GM12878 (cell line): ENCODE measurements at regions not wholly inside any gene's neighbourhood (a gene's known extent, or its start where the extent isn't known, plus 50 kb on each side); places are given as distances from the start of the nearest gene placed in this dataset.

ENCODE experiments used
- ATAC-seq: fragments of 200-7000 bp; cut with Tn5 transposase; 3 replicates; pipeline ENCODE4 v1.9.1; 2020; ENCODE audit warnings: mild to moderate bottlenecking, moderate library complexity
- BruUV-seq: library from RNA; stranded (reverse); fragments of 400-500 nt; replicated peaks from 2 replicates; lab custom pipeline; 2021; lab: Mats Ljungman, UMichigan
- CTCF ChIA-PET: fragments of 300-600 bp; sonication (Branson Sonifier 250); formaldehyde crosslinking; extraction: SDS; loops from one replicate; lab custom pipeline; 2021; ENCODE audit warnings: inconsistent platforms; lab: Yijun Ruan, JAX
- POLR2A ChIA-PET: fragments of 350-600 bp; formaldehyde crosslinking; extraction: SDS; loops from one replicate; lab custom pipeline; 2021; ENCODE audit warnings: inconsistent platforms; lab: Charles Lee
- RAD21 ChIA-PET: fragments of 300-600 bp; sonication (Branson Sonifier 250); formaldehyde crosslinking; loops from one replicate; lab custom pipeline; 2023; ENCODE audit warnings: antibody characterized with exemption; ENCODE audit not compliant: unreplicated experiment; lab: Charles Lee
- SMC1A ChIA-PET: fragments of 300-600 bp; sonication (Branson Sonifier 250); formaldehyde crosslinking; loops from one replicate; lab custom pipeline; 2023; ENCODE audit not compliant: unreplicated experiment, uncharacterized antibody; lab: Charles Lee
- DNase-seq: peaks from one replicate; pipeline ENCODE4 v3.0.0-alpha.2; 2011; ENCODE audit warnings: low read depth, low spot score
- FAIRE-seq: peaks from 3 replicates; lab custom pipeline; 2011; peaks lifted over from hg19 to GRCh38; lab: Jason Lieb, UNC
- H2AFZ ChIP-seq: 2 replicates; pipeline ENCODE4 v1.6.0; 2011; ENCODE audit warnings: low read depth, low read length, control low read depth; ENCODE audit not compliant: control insufficient read depth
- H3K27ac ChIP-seq: 2 replicates; pipeline ENCODE4 v1.5.1; 2011; ENCODE audit warnings: control low read depth; ENCODE audit not compliant: control insufficient read depth, insufficient read depth
- H3K27me3 ChIP-seq, 2 experiments: replicated peaks in 1 of 2; 2 replicates each; pipeline versions ENCODE4 v1.6.0 to v1.6.1; 2011; ENCODE audit warnings: low read length in 1 of 2; ENCODE audit not compliant: control insufficient read depth in 2 of 2, insufficient read depth in 2 of 2
- H3K36me3 ChIP-seq, 2 experiments: 2 replicates each; pipeline ENCODE4 v1.5.1; 2011; ENCODE audit warnings: low read length in 1 of 2; ENCODE audit not compliant: control insufficient read depth in 2 of 2, insufficient read depth in 2 of 2
- H3K4me1 ChIP-seq: 2 replicates; pipeline ENCODE4 v1.6.1; 2011; ENCODE audit warnings: mild to moderate bottlenecking, low read length, moderate library complexity, mixed read lengths; ENCODE audit not compliant: control insufficient read depth, insufficient read depth
- H3K4me2 ChIP-seq: 2 replicates; pipeline ENCODE4 v1.6.0; 2011; ENCODE audit warnings: control low read depth; ENCODE audit not compliant: control insufficient read depth, insufficient read depth
- H3K4me3 ChIP-seq: fragments of 200-600 bp; sonication (generic); 2 replicates; pipeline ENCODE4 v1.5.1; 2016
- H3K79me2 ChIP-seq: 2 replicates; pipeline ENCODE4 v1.6.0; 2011; ENCODE audit warnings: low read length; ENCODE audit not compliant: control insufficient read depth, insufficient read depth
- H3K9ac ChIP-seq: 2 replicates; pipeline ENCODE4 v1.8.0; 2011; ENCODE audit warnings: low read length, control low read depth, mixed read lengths; ENCODE audit not compliant: control insufficient read depth, insufficient read depth
- H3K9me3 ChIP-seq: replicated peaks from 3 replicates; pipeline ENCODE4 v1.5.1; 2011; ENCODE audit warnings: mild to moderate bottlenecking, low read length; ENCODE audit not compliant: control insufficient read depth, insufficient read depth
- H4K20me1 ChIP-seq: 2 replicates; pipeline ENCODE4 v1.6.0; 2011; ENCODE audit not compliant: control insufficient read depth, insufficient read depth
- CTCF ChIP-seq, 3 experiments: IDR thresholded peaks in 2 of 3; conservative IDR thresholded peaks in 1 of 3; 2 replicates each; pipeline ENCODE4 v1.5.1; 2011; ENCODE audit warnings: low read depth in 3 of 3, low read length in 3 of 3, mild to moderate bottlenecking in 3 of 3, control low read depth in 2 of 3, moderate library complexity in 2 of 3, inconsistent platforms in 1 of 3, mixed read lengths in 1 of 3; ENCODE audit not compliant: control insufficient read depth in 2 of 3, insufficient read depth in 1 of 3; ENCODE audit errors: extremely low read depth in 1 of 3
- GATAD2B ChIP-seq: fragments of 450-650 bp; conservative IDR thresholded peaks from 2 replicates; pipeline ENCODE4 v1.6.1; 2017; ENCODE audit warnings: low read depth, mild to moderate bottlenecking, moderate library complexity
- JUNB ChIP-seq: IDR thresholded peaks from 2 replicates; pipeline ENCODE4 v1.6.1; 2016; ENCODE audit warnings: antibody characterized with exemption, mild to moderate bottlenecking
- RAD21 ChIP-seq: IDR thresholded peaks from 2 replicates; pipeline ENCODE4 v1.6.1; 2011; ENCODE audit warnings: mild to moderate bottlenecking, low read depth, low read length, moderate library complexity; ENCODE audit not compliant: insufficient read depth
- RELB ChIP-seq: fragments of 450-650 bp; IDR thresholded peaks from 2 replicates; pipeline ENCODE4 v1.6.1; 2017; ENCODE audit warnings: low read depth, mild to moderate bottlenecking, moderate library complexity
- SPI1 ChIP-seq: IDR thresholded peaks from 2 replicates; pipeline ENCODE4 v1.6.1; 2011; ENCODE audit warnings: low read depth, mild to moderate bottlenecking, low read length, moderate library complexity, borderline replicate concordance; ENCODE audit not compliant: insufficient read depth
- whole genome bisulfite sequencing: methylation state at CpG from one replicate; pipeline ENCODE4 v1.1.6; 2016; ENCODE audit warnings: low lambda C conversion rate; ENCODE audit not compliant: insufficient replicate concordance, insufficient coverage; ENCODE audit errors: missing lambda C conversion rate; 5-methylcytosine and 5-hydroxymethylcytosine counted together
- in situ Hi-C: fragments of 300-500 bp; cut with MboI; formaldehyde crosslinking; loops from 9 replicates; pipeline ENCODE4 v1.14.3; 2018; ENCODE audit warnings: mixed read lengths
- intact Hi-C: fragments of 100-400 bp; cut with micrococcal nuclease; formaldehyde crosslinking; loops from one replicate; pipeline ENCODE4 v1.14.2; 2022; ENCODE audit not compliant: unreplicated experiment

- Histone ChIP-seq H2AFZ (no peak overlapping the region), H3K4me3 (no peak overlapping the region), H3K4me2 (no peak overlapping the region), H3K27ac (no peak overlapping the region), H3K9me3 (no peaks in the 10 kb centered on the region), H3K36me3 (no peaks in the 10 kb centered on the region), H3K4me1 (no peaks in the 10 kb centered on the region), H3K27me3 (no peaks in the 10 kb centered on the region; a peak in 1 of 4 replicates), H4K20me1 (no peaks in the 10 kb centered on the region), H3K9ac (no peak overlapping the region), H3K79me2 (no peaks in the 10 kb centered on the region)
- no peak for FAIRE-seq
- ChIA-PET POLR2A (no interaction called here), CTCF (no interaction called here), SMC1A (no interaction called here), RAD21 (no interaction called here)
- DNase-seq, result no peak
- ATAC-seq, result peak; percentile 49
- no TSS peak for BruUV-seq
- intact Hi-C loops (no loop called here), in situ Hi-C loops (no loop called here)
- WGBS, result 4% methylated on average over 8 of the region's 8 CpGs
- TF ChIP-seq SPI1, result no peak
- no peak for TF ChIP-seq RELB
- TF ChIP-seq JUNB, result peak; percentile 41; the same call in 1 of the 2 replicates
Observed at GRCh38 chr15:101579631-101580163, 72.5 kb downstream of the TM2D3 start.

- CTCF ChIA-PET, result interaction anchor here (0.7 kb wide), 1 partner anchor 121 kb away, joined by 3 read pairs; no protein-coding TSS in a partner anchor
- no peaks in the 10 kb centered on the region for H4K20me1 ChIP-seq
- TF ChIP-seq GATAD2B (no peak), CTCF (IDR thresholded peaks at IDR 0.05 in 2 of 3, conservative IDR thresholded peaks at IDR 0.05 in 1 of 3; ENCODE audit: control insufficient read depth in 2 of 3, extremely low read depth in 1 of 3, insufficient read depth in 1 of 3, low read depth in 3 of 3, low read length in 3 of 3) (peak; percentile 26 to 31 (median 28); a peak in 4 of 6 replicates), RAD21 (peak; percentile 8; the same call in 1 of the 2 replicates)
- no peaks in the 10 kb centered on the region for H3K4me1 ChIP-seq
- H3K36me3 ChIP-seq, result no peaks in the 10 kb centered on the region
- DNase-seq (no peak), FAIRE-seq (no peak), ATAC-seq (peak; percentile 63)
- no peaks in the 10 kb centered on the region for H3K79me2 ChIP-seq
- no peak overlapping the region for H3K27ac ChIP-seq
- intact Hi-C loops (no loop called here), in situ Hi-C loops (no loop called here)
- WGBS, result 18% methylated on average over 10 of the region's 10 CpGs
- H3K4me2 ChIP-seq, result no peak overlapping the region
- RAD21 ChIA-PET, result no interaction called here
- H3K4me3 ChIP-seq, result no peak overlapping the region
- no peak overlapping the region for H2AFZ ChIP-seq
- H3K27me3 ChIP-seq, result no peaks in the 10 kb centered on the region; a peak in 1 of 4 replicates
- H3K9me3 ChIP-seq, result no peaks in the 10 kb centered on the region
- POLR2A ChIA-PET, result no interaction called here
- no TSS peak for BruUV-seq
- no peak overlapping the region for H3K9ac ChIP-seq
- SMC1A ChIA-PET, result no interaction called here
Observed at GRCh38 chr15:101578443-101578894, 73.7 kb downstream of the TM2D3 start.
